HEK293T (cell line): ENCODE measurements at regions not wholly inside any gene's neighbourhood (a gene's known extent, or its start where the extent isn't known, plus 50 kb on each side); places are given as distances from the start of the nearest gene placed in this dataset.
"Not testable (repeated sequence)": the region's sequence is repeated elsewhere in the genome, so short reads cannot be mapped to it uniquely, and the experiment has no call there.

Source experiments
- CTCF ChIA-PET: fragments of 350-600 bp; formaldehyde crosslinking; extraction: SDS; loops from one replicate; lab custom pipeline; 2021; ENCODE audit warnings: antibody characterized with exemption, inconsistent platforms; lab: Yijun Ruan, JAX
- POLR2A ChIA-PET: fragments of 350-600 bp; formaldehyde crosslinking; extraction: SDS; loops from one replicate; lab custom pipeline; 2020; ENCODE audit warnings: antibody characterized with exemption, inconsistent platforms; lab: Yijun Ruan, JAX
- DNase-seq: peaks from one replicate; pipeline ENCODE4 v3.0.0; 2012; ENCODE audit warnings: mixed read lengths; ENCODE audit errors: extremely low spot score
- ARNT ChIP-seq: fragments of 450-650 bp; IDR thresholded peaks from 2 replicates; pipeline ENCODE4 v1.6.1; 2017; ENCODE audit warnings: mild to moderate bottlenecking
- BHLHE40 ChIP-seq: fragments of 450-650 bp; IDR thresholded peaks from 2 replicates; pipeline ENCODE4 v1.6.1; 2016; ENCODE audit warnings: mild to moderate bottlenecking, moderate library complexity, borderline replicate concordance
- CTBP1 ChIP-seq: fragments of 450-650 bp; IDR thresholded peaks from 2 replicates; pipeline ENCODE4 v1.6.1; 2016; ENCODE audit warnings: borderline replicate concordance
- ELF4 ChIP-seq: fragments of 450-650 bp; IDR thresholded peaks from 2 replicates; pipeline ENCODE4 v1.6.1; 2017; ENCODE audit warnings: antibody characterized with exemption
- FOXA1 ChIP-seq: fragments of 450-650 bp; IDR thresholded peaks from 2 replicates; pipeline ENCODE4 v1.6.1; 2016; ENCODE audit warnings: mild to moderate bottlenecking
- FOXK2 ChIP-seq: fragments of 450-650 bp; IDR thresholded peaks from 2 replicates; pipeline ENCODE4 v1.6.1; 2016; ENCODE audit warnings: mild to moderate bottlenecking
- FOXM1 ChIP-seq: fragments of 450-650 bp; IDR thresholded peaks from 2 replicates; pipeline ENCODE4 v1.6.1; 2017; ENCODE audit warnings: mild to moderate bottlenecking, borderline replicate concordance
- HDGF ChIP-seq: fragments of 450-650 bp; IDR thresholded peaks from 2 replicates; pipeline ENCODE4 v1.6.1; 2017; ENCODE audit warnings: antibody characterized with exemption, borderline replicate concordance
- L3MBTL2 ChIP-seq: fragments of 450-650 bp; conservative IDR thresholded peaks from 2 replicates; pipeline ENCODE4 v1.6.1; 2016; ENCODE audit warnings: mild to moderate bottlenecking
- LEF1 ChIP-seq: fragments of 450-650 bp; IDR thresholded peaks from 2 replicates; pipeline ENCODE4 v1.6.1; 2017; ENCODE audit warnings: mild to moderate bottlenecking, borderline replicate concordance
- NFRKB ChIP-seq: fragments of 450-650 bp; IDR thresholded peaks from 2 replicates; pipeline ENCODE4 v1.6.1; 2016; ENCODE audit warnings: mild to moderate bottlenecking, moderate library complexity
- PKNOX1 ChIP-seq: fragments of 450-650 bp; IDR thresholded peaks from 2 replicates; pipeline ENCODE4 v1.6.1; 2016
- SP1 ChIP-seq: fragments of 450-650 bp; IDR thresholded peaks from 2 replicates; pipeline ENCODE4 v1.6.1; 2017
- SUZ12 ChIP-seq: fragments of 450-650 bp; IDR thresholded peaks from 2 replicates; pipeline ENCODE4 v1.6.1; 2016; ENCODE audit warnings: mild to moderate bottlenecking
- TARDBP ChIP-seq: fragments of 450-650 bp; IDR thresholded peaks from 2 replicates; pipeline ENCODE4 v1.6.1; 2016
- ZNF384 ChIP-seq: fragments of 450-650 bp; IDR thresholded peaks from 2 replicates; pipeline ENCODE4 v1.6.1; 2016

- CTCF ChIA-PET, result no interaction called here
- POLR2A ChIA-PET, result no interaction called here
- DNase-seq, result no peak
- no peak for TF ChIP-seq ELF4
- no peak for TF ChIP-seq ARNT
- no peak for TF ChIP-seq FOXA1
- TF ChIP-seq TARDBP, result no peak
- TF ChIP-seq LEF1, result no peak
- no peak for TF ChIP-seq CTBP1
These were observed 246.3 kb downstream of the LRRC70 start for GRCh38 chr5:62824936-62825335.

- DNase-seq, CTCF ChIA-PET, POLR2A ChIA-PET: not testable (repeated sequence)
These were observed 238.4 kb downstream of the LRRC70 start for GRCh38 chr5:62817043-62817442.

GRCh38 chr5:62814991-62815390 lies 236.4 kb downstream of the LRRC70 start:
- ChIA-PET CTCF (no interaction called here), POLR2A (no interaction called here)
- TF ChIP-seq ARNT (no peak), HDGF (no peak), TARDBP (no peak), ELF4 (no peak), FOXM1 (no peak), PKNOX1 (no peak), L3MBTL2 (no peak), ZNF384 (no peak)
- DNase-seq, result no peak

GRCh38 chr5:62812621-62813255 lies 234.1 kb downstream of the LRRC70 start:
- ChIA-PET CTCF (no interaction called here), POLR2A (no interaction called here)
- TF ChIP-seq FOXA1 (no peak), ZNF384 (no peak), SP1 (no peak)
- no peak for DNase-seq

GRCh38 chr5:62804819-62805218 lies 226.2 kb downstream of the LRRC70 start:
- DNase-seq, CTCF ChIA-PET, POLR2A ChIA-PET: not testable (repeated sequence)

GRCh38 chr5:62795926-62796325 lies 217.3 kb downstream of the LRRC70 start:
- CTCF ChIA-PET, result no interaction called here
- POLR2A ChIA-PET, result no interaction called here
- TF ChIP-seq ZNF384, result no peak
- no peak for TF ChIP-seq FOXA1
- TF ChIP-seq FOXK2, result no peak
- TF ChIP-seq PKNOX1, result no peak
- no peak for TF ChIP-seq ELF4
- no peak for TF ChIP-seq BHLHE40
- no peak for TF ChIP-seq TARDBP
- no peak for TF ChIP-seq HDGF
- TF ChIP-seq CTBP1, result no peak
- TF ChIP-seq NFRKB, result no peak
- TF ChIP-seq SUZ12, result no peak
- TF ChIP-seq L3MBTL2, result no peak
- TF ChIP-seq ARNT, result no peak
- no peak for DNase-seq

GRCh38 chr5:62794456-62794855 lies 215.8 kb downstream of the LRRC70 start:
- CTCF ChIA-PET, result no interaction called here
- no peak for DNase-seq
- TF ChIP-seq NFRKB (no peak), ZNF384 (no peak), LEF1 (no peak), ELF4 (no peak), FOXM1 (no peak), FOXA1 (no peak), PKNOX1 (no peak), CTBP1 (no peak), HDGF (no peak), BHLHE40 (no peak), TARDBP (no peak), SP1 (no peak), SUZ12 (no peak), L3MBTL2 (no peak), ARNT (no peak), FOXK2 (no peak)
- POLR2A ChIA-PET, result no interaction called here

- no peak for DNase-seq
- no peak for TF ChIP-seq SP1
- no peak for TF ChIP-seq ARNT
- no peak for TF ChIP-seq HDGF
- ChIA-PET CTCF (no interaction called here), POLR2A (no interaction called here)
These were observed 212.4 kb downstream of the LRRC70 start for GRCh38 chr5:62791059-62791458.
